IgD-negative memory B cell (primary cell): ENCODE measurements at regions not wholly inside any gene's neighbourhood (a gene's known extent, or its start where the extent isn't known, plus 50 kb on each side); places are given as distances from the start of the nearest gene placed in this dataset.
"Not testable (repeated sequence)": the region's sequence is repeated elsewhere in the genome, so short reads cannot be mapped to it uniquely, and the experiment has no call there.

ENCODE experiments used
- H3K27ac Mint-ChIP-seq, 3 donors: one replicate each; pipeline ENCODE4 v1.8.0; 2020 to 2022; ENCODE audit warnings: mild to moderate bottlenecking in 3 of 3, mixed read lengths in 3 of 3, moderate library complexity in 1 of 3
- H3K27me3 Mint-ChIP-seq: one replicate; pipeline ENCODE4 v1.8.0; 2021; ENCODE audit warnings: mixed read lengths
- H3K36me3 Mint-ChIP-seq: one replicate; pipeline ENCODE4 v1.8.0; 2020; ENCODE audit warnings: mild to moderate bottlenecking, mixed read lengths
- H3K4me1 Mint-ChIP-seq, 3 donors: one replicate each; pipeline ENCODE4 v1.8.0; 2020 to 2022; ENCODE audit warnings: mixed read lengths in 3 of 3, mild to moderate bottlenecking in 1 of 3
- H3K4me3 Mint-ChIP-seq, 4 donors: one replicate each; pipeline ENCODE4 v1.8.0; 2020 to 2022; ENCODE audit warnings: mild to moderate bottlenecking in 4 of 4, mixed read lengths in 4 of 4, moderate library complexity in 3 of 4
- H3K9me3 Mint-ChIP-seq, 3 donors: one replicate each; pipeline ENCODE4 v1.8.0; 2020 to 2021; ENCODE audit warnings: mixed read lengths in 3 of 3, mild to moderate bottlenecking in 1 of 3

DNA sequence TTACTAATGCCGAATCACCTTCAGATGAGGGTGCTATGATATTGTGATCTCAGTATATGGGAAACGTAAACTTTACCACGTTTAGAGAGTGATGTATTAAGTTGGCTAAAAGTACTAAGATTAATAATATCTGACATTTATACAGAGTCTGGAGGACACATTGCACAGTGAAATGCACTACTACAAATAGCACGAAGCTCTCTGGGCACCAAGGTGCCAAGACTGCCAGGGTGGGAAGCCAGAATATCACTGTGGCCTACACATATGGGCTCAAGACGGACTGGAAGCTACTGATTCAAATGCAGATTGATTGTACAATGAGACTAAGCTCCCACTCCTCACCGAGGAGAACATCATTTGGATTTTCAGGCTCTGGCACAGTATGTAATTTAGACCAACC is 113.3 kb upstream of the LIPC start:
- peaks cover 1% of the 10 kb centered on the region for H3K36me3 Mint-ChIP-seq
- peaks cover 0 to 2% (median 1%) of the 10 kb centered on the region in 3 donors for H3K9me3 Mint-ChIP-seq
- H3K4me3 Mint-ChIP-seq: no peak overlapping the region
- H3K27me3 Mint-ChIP-seq: no peaks in the 10 kb centered on the region
- no peak overlapping the region for H3K27ac Mint-ChIP-seq
- peaks cover 0 to 8% (median 5%) of the 10 kb centered on the region in 3 donors for H3K4me1 Mint-ChIP-seq

DNA sequence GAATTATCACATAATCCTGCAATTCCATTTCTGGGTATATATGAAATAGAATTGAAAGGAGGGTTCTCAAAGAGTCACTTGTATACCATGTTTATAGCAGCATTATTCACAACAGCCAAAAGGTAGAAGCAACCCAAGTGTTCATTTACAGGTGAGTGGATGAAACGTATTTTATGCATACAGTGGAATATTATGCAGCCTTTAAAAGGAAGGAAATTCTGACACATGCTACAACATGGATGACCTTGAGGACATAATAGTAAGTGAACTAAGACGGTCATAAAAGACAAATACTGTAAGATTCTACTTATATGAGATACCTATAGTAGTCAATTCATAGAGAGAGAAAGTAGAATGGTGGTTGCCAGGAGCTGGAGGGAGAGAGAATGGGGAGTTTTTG is 110.8 kb upstream of the LIPC start:
- Mint-ChIP-seq H3K27ac (no peak overlapping the region), H3K27me3 (no peaks in the 10 kb centered on the region), H3K9me3 (peaks cover 0 to 2% (median 1%) of the 10 kb centered on the region in 3 donors), H3K36me3 (peaks cover 1% of the 10 kb centered on the region), H3K4me1 (no peaks in the 10 kb centered on the region), H3K4me3 (no peak overlapping the region)

DNA sequence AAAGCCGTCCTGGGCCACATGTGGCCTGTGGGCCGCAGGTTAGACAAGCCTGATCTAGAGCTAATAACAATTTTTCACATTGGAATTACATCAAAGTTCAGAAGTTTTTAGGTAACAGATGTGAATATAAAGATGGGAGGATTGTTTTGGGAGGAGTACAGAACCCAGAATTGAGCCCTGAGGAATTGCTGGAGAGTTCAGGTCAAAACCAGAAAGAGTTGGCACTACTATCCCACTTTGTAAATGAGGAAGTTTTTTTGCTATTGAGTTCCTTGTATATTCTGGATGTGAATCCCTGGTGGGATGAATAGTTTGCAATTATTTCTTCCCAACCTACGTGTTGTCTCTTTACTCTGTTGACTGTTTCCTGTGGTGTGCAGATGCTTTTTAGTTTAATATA is 109.5 kb upstream of the LIPC start:
- no peak overlapping the region for H3K27ac Mint-ChIP-seq
- H3K4me3 Mint-ChIP-seq: no peak overlapping the region
- peaks cover 2% of the 10 kb centered on the region in 3 donors for H3K9me3 Mint-ChIP-seq
- peaks cover 7% of the 10 kb centered on the region for H3K27me3 Mint-ChIP-seq
- H3K36me3 Mint-ChIP-seq: peaks cover 1% of the 10 kb centered on the region
- H3K4me1 Mint-ChIP-seq: no peaks in the 10 kb centered on the region

DNA sequence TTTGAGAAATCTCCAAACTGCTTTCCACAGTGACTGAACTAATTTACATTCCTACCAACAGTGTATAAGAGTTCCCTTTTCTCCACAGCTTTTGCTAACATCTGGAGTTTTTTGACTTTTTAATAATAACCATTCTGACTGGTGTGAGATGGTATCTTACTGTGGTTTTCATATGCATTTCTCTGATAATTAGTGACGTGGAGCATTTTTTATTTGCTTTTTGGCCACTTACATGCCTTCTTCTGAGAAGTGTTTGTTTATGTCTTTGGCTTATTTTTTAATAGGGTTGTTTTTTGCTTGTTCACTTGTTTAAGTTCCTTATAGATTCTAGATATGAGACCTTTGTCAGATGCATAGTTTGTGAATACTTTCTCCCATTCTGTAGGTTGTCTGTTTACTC is 108.5 kb upstream of the LIPC start:
- not testable (repeated sequence) for H3K4me3 Mint-ChIP-seq, H3K9me3 Mint-ChIP-seq, H3K27me3 Mint-ChIP-seq, H3K36me3 Mint-ChIP-seq, H3K27ac Mint-ChIP-seq, H3K4me1 Mint-ChIP-seq

DNA sequence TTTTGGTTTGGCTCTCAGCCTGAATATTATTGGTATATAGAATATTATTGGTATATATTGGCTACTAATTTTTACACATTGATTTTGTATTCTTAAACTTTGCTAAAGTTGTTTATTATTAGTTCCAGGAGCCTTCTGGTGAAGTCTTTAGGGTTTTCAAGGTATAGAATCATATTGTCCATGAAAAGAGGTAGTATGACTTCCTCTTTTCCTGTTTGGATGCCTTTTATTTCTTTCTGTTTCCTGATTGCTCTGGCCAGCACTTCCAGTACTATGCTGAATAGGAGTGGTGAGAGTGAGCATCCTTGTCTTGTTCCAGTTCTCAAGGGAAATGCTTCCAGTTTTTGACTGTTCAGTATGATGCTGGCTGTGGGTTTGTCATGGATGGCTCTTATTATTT is 107.3 kb upstream of the LIPC start:
- no peaks in the 10 kb centered on the region for H3K4me1 Mint-ChIP-seq
- no peak overlapping the region for H3K27ac Mint-ChIP-seq
- no peak overlapping the region for H3K4me3 Mint-ChIP-seq
- peaks cover 1% of the 10 kb centered on the region for H3K36me3 Mint-ChIP-seq
- peaks cover 7% of the 10 kb centered on the region for H3K27me3 Mint-ChIP-seq
- H3K9me3 Mint-ChIP-seq: peaks cover 2 to 4% (median 2%) of the 10 kb centered on the region in 3 donors

DNA sequence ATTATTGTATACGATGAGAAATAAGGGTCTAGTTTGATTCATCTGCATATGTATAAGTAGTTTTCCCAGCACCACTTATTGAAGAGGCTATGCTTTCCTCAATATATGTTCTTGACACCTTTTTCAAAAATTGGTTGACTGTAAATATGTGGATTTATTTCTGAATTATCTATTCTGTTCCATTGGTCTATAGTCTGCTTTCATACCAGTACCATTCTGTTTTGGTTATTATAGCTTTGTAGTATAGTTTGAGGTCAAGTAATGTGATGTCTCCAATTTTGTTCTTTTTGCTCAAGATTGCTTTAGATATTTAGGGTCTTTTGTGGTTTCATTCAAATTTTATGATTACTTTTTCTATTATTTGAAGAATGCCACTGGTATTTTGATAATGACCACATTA is 103.8 kb upstream of the LIPC start:
- Mint-ChIP-seq H3K36me3 (no peaks in the 10 kb centered on the region), H3K4me1 (peaks cover 0 to 7% (median 6%) of the 10 kb centered on the region in 3 donors), H3K9me3 (peaks cover 2% of the 10 kb centered on the region in 3 donors), H3K27ac (no peak overlapping the region), H3K4me3 (no peak overlapping the region), H3K27me3 (peaks cover 9% of the 10 kb centered on the region)

DNA sequence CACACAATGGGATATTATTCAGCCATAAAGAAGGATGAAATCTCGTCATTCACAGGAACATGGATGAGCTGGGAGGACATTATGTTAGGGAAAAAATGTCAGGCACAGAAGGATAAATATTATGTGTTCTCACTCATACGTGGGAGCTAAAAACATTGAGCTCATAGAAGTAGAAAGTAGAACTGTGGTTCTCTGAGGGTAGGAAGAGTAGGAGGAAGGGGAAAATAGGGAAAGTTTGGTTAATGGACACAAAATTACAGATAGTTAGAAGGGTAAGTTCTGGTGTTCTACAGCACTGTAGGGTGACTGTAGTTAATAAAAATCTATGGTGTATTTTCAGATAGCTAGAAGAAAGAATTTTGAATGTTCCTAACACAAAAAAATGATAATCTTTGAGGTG is 102.6 kb upstream of the LIPC start:
- Mint-ChIP-seq H3K4me1 (peaks cover 0 to 7% (median 6%) of the 10 kb centered on the region in 3 donors), H3K4me3 (no peak overlapping the region), H3K27me3 (peaks cover 10% of the 10 kb centered on the region), H3K36me3 (no peaks in the 10 kb centered on the region), H3K27ac (no peak overlapping the region), H3K9me3 (peaks cover 2 to 4% (median 2%) of the 10 kb centered on the region in 3 donors)

DNA sequence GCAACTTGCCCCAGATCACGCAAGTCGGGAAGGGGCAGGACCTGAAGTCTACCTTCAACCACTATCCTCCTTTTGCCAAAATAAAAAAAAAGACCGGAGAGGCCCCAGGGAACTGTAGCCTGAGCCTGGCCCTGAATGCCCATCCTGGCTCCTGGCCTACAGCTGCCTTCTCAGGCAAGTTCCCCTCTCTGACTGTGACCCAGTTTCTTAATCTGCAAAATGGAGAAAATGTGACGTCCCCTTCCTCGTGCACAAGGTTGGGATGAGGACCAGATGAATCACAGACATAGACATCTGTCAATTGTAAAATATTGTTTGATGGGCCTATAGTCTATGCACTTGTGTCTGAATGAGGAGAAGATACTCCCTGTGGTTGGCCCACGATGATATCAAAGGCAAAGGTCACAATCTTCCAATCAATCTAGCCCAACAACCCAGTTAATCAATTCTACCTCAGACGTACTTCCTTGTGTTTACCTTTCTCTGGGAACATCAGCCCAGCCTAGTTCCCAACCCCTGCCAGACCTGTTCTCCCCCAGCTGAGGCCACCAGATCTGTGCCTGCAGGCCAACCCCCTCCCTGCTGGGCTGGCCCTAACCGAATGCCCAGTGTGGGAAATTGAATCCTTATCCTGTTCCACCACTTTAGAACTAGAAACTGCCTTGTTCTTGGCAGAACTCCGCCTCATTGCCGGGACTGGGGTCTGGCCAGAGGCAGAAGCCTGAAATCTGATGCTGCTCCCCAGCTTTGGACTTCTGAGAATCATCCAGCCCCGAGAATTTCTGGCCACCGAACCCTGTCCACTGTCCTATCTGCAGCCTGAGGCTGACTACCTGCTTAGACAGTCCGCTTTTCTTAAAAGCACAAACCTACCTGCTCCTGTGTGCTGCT is 101.8 kb upstream of the LIPC start:
- Mint-ChIP-seq H3K36me3 (no peaks in the 10 kb centered on the region), H3K27ac (no peak overlapping the region), H3K27me3 (peaks cover 10% of the 10 kb centered on the region), H3K4me3 (no peak overlapping the region), H3K9me3 (peaks cover 3 to 5% (median 5%) of the 10 kb centered on the region in 3 donors), H3K4me1 (peaks cover 0 to 7% (median 6%) of the 10 kb centered on the region in 3 donors)

DNA sequence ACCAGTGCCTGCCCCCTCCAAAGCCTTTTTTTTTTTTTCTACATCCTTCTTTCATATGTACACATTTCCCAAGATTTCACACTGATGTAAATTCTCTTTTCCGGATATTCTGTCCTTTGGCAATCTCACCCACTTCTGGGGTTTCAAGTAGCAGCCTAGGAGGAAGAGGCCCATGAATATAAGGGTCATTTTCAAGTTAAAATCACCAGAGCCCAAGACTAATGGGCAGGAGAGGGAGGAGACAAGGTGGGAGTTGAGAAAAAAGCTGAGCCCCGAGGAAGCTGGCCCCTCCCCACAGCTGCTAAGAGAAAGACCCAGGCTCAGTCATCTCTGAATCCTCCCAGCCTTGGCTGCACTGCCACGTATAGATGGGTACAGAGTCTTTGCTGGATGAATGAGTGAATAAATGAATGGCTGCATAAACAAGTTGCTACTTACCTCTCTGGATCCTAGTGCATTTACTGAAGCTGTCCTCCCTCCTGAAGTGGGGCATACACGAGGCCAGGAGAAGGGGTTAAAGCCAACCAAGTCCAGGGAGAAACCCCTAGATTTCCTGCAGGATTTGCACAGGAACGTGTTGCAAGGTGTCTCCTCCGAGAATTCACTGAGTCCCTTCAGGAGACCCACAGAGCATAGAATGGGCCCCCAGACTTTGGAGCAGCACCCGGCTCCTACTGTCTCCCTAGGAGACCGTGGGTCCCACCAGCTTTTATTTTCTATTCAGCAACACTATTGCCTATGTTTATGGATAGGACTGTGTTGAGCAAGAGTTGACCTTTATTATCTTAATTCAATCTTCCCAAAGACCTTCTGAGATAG is 100.8 kb upstream of the LIPC start:
- Mint-ChIP-seq H3K27me3 (peaks cover 13% of the 10 kb centered on the region), H3K4me3 (no peak overlapping the region), H3K27ac (peak overlapping the region in 1 of 3 donors; percentile 1), H3K9me3 (peaks cover 3 to 6% (median 5%) of the 10 kb centered on the region in 3 donors), H3K36me3 (no peaks in the 10 kb centered on the region), H3K4me1 (peaks cover 0 to 7% (median 6%) of the 10 kb centered on the region in 3 donors)

DNA sequence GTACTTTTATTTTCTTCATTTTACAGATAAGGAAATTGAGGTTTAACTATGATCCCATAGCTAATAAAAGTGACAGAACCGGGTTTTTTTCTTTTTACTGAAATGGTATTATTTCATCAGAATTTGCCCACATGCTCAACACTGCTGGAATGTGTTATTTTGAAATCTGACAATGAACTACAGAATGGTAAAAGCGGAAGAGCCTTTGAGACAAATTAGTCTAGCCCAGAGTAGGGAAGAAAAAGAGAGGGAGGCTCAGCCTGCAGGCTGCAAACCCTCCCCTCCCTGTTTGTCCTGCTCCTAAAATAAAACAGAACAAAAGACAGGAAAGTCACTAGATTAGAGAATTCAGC is 100.3 kb upstream of the LIPC start:
- Mint-ChIP-seq H3K9me3 (peaks cover 3 to 6% (median 5%) of the 10 kb centered on the region in 3 donors), H3K36me3 (no peaks in the 10 kb centered on the region), H3K4me1 (peaks cover 0 to 7% (median 6%) of the 10 kb centered on the region in 3 donors), H3K4me3 (no peak overlapping the region), H3K27ac (peak overlapping the region in 1 of 3 donors; percentile 80), H3K27me3 (peaks cover 13% of the 10 kb centered on the region)

DNA sequence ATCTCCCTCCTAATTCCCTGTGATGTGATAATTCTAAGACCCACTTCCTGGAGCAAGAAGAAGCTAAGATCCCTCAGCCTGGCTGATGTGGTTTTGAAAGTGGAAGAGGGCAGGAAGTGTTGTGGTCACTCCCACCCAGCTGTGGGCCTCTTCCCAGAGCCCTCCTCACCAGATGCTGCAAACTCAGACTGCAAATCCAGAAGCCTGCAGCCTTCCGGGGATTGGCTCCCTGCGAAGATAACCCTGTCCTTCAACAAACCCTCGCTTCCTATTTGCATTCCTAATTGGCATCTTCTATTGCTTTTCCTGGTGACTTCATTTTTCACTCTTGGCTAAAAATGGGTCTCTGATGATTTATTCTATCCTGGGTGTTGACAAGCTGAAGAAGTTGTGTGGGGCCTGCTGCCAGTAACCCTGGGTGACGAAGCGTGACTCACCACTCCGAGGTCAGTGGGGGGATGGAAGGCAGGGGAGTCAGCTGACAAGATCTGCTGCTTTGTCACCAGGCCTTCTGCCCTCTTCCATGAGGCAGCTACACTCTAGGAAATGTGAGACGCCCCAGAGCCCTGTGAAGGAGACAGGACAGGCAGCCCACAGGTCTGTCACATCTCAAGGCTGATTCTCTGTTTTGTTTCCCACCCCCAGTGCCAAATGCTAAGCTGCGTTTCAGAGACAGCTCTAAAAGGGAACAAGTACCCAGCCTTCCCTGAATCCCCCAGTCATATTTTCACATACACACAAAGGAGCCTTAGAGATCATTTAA is 99.7 kb upstream of the LIPC start:
- Mint-ChIP-seq H3K36me3 (no peaks in the 10 kb centered on the region), H3K9me3 (peaks cover 2 to 5% (median 4%) of the 10 kb centered on the region in 3 donors), H3K27ac (peak overlapping the region in 2 of 3 donors; percentile 71 to 80), H3K4me3 (peak overlapping the region in 2 of 4 donors; percentile 60 to 61), H3K4me1 (peaks cover 0 to 7% (median 6%) of the 10 kb centered on the region in 3 donors), H3K27me3 (peaks cover 8% of the 10 kb centered on the region)

DNA sequence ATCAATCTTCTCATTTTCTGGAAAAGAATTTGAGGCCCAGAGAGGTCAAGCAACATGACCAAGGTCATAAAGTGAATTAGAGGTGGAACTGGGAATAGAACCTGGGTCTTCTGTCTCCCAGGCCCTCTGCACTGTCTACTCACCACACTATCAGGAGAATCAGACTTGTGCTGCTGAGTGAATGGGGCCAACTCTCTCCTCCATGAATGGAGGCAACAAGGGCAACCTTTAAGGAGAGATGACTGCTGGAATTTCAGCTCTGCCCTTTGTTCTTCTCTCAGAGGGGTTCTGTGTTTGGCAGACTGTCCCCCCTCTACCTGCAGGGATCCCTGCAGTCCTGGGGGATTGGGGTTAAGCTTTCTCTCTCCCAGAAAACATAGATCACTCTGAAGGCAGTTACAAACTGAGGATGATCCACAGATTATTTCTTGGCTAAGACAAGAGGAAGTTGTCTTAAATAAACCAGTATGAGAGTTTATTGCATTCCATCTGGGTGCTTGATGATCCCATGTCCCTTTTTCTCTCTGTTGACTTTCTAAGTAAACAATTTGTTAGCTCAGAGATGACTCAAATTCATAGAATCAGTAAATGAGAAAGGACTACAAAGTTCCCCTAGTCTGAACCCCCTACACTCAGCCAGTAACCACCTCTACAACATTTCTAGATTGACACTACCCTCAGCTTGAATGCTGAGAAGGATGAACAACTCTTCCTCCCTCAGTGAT is 99.0 kb upstream of the LIPC start:
- no peaks in the 10 kb centered on the region for H3K36me3 Mint-ChIP-seq
- peak overlapping the region in 1 of 3 donors; percentile 80 for H3K27ac Mint-ChIP-seq
- peaks cover 7% of the 10 kb centered on the region for H3K27me3 Mint-ChIP-seq
- peaks cover 1 to 5% (median 4%) of the 10 kb centered on the region in 3 donors for H3K9me3 Mint-ChIP-seq
- H3K4me3 Mint-ChIP-seq: no peak overlapping the region
- H3K4me1 Mint-ChIP-seq: peaks cover 0 to 7% (median 6%) of the 10 kb centered on the region in 3 donors

DNA sequence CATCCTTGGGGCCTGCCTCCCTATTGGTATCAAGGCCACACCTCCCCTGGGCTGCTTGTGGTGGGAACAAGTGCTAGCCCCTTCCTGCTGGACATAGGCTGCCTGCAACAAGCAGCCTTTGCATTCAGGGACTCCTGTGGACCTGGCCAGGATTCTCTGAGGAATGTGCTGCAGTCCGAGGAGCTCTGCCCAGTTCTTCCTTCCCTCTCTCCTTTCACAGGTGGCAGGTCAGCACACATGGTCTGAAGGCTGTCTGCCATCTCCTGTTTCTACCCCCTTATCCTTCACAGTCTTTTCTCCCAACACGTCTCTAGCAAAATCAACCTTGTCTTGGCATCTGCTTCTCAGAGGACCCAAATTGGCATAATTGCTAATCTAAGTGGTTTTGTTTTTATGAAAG is 97.0 kb upstream of the LIPC start:
- Mint-ChIP-seq H3K9me3 (peaks cover 1 to 4% (median 3%) of the 10 kb centered on the region in 3 donors), H3K27me3 (peaks cover 7% of the 10 kb centered on the region), H3K4me3 (no peak overlapping the region), H3K27ac (no peak overlapping the region), H3K4me1 (peaks cover 0 to 7% (median 6%) of the 10 kb centered on the region in 3 donors), H3K36me3 (no peaks in the 10 kb centered on the region)

DNA sequence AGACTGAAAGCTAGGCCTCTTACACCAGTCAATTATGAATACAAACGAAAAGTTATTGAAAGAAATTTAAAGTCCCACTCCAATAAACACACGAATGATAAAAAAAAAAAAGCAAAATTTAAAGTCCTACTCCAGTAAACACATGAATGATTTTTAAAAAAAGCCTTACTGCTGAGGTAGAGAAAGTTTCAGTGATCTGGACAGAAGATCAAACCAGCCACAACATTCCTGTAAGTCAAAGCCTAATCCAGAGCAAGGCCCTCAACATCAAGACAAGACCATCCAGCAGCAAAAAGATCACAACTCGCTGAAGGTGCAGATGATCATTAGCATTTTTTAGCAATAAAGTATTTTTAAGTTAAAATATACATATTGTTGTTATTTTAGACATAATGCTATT is 95.6 kb upstream of the LIPC start:
- H3K27ac Mint-ChIP-seq: no peak overlapping the region
- no peak overlapping the region for H3K4me3 Mint-ChIP-seq
- H3K9me3 Mint-ChIP-seq: peaks cover 1 to 4% (median 3%) of the 10 kb centered on the region in 3 donors
- peaks cover 7% of the 10 kb centered on the region for H3K27me3 Mint-ChIP-seq
- H3K4me1 Mint-ChIP-seq: peaks cover 0 to 7% (median 6%) of the 10 kb centered on the region in 3 donors
- H3K36me3 Mint-ChIP-seq: no peaks in the 10 kb centered on the region
